GM18868 (cell line): ENCODE measurements at regions not wholly inside any gene's neighbourhood (a gene's known extent, or its start where the extent isn't known, plus 50 kb on each side); places are given as distances from the start of the nearest gene placed in this dataset.

Experiments
- ATAC-seq: cut with Tn5 transposase; IDR thresholded peaks from one replicate; pipeline ENCODE4 v1.9.1; 2021; ENCODE audit warnings: mild to moderate bottlenecking, moderate library complexity; ENCODE audit not compliant: unreplicated experiment

DNA sequence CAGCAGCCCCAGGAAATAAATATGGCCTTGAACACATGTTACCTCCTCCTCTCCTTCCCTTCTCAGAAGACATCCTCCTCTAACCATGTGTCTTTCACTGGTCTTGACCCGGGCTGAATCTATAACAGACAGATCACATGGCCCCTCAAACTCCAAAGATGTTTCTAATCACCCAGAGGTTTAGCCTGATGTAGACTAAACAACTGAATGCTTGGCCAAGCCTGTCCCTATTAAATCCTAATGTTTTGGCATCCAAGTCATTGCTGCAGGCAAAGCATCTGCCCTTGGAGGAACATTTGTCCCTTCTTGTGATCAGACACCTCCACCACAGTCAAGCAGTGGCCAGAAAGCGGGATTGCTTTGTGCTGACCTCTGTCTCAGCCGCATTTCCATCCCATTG, 65.5 kb downstream of the ANKRD60 start:
- no peak for ATAC-seq

DNA sequence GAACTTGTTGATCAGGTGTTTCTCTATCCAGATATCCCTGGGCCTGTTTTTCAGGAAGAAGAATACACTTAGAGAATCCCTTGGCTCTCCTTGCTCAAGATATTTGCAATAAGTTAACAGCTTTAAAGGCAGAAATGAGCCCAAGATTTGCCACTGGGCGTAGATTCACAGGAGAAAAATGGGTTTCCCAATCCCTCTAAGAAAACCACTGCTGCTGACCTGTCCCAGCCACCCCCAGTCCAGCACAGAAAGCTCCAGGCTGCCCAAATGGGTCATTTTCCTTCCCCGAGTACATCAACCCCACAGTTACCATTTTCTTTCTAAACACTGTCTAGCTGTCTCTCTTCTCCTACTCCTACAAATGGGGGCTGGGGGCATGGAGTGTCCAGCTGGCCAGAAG, 67.3 kb downstream of the ANKRD60 start:
- ATAC-seq: no peak

DNA sequence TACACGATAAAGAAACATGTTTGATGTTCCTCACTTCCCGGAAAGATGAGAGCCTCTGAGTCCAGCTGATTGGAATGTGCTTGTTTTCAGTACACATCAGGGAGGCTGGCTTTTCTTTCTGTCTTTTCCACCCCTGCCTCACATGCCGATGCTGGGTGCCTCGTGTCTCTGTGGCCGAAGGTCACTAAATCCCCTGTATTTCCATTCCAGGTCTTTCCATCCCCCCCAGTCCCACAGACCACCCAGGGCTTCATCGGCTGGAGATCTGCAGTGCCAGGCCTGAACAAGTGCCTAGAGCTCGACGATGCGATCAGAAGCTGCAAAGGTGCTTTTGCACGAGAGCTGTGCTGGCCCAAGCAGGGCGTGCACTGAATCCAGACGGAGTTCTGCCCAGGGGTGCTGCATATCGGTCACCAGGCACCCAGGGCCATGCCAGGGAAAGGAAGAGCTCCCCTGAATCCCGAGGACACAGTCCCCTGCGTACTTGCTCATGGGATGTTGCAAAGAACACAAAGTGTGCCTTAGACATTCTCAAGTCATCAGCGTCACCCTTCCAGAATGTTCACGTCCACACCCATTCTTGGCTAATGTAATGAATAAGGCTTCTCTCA, 67.9 kb downstream of the ANKRD60 start:
- ATAC-seq: no peak

DNA sequence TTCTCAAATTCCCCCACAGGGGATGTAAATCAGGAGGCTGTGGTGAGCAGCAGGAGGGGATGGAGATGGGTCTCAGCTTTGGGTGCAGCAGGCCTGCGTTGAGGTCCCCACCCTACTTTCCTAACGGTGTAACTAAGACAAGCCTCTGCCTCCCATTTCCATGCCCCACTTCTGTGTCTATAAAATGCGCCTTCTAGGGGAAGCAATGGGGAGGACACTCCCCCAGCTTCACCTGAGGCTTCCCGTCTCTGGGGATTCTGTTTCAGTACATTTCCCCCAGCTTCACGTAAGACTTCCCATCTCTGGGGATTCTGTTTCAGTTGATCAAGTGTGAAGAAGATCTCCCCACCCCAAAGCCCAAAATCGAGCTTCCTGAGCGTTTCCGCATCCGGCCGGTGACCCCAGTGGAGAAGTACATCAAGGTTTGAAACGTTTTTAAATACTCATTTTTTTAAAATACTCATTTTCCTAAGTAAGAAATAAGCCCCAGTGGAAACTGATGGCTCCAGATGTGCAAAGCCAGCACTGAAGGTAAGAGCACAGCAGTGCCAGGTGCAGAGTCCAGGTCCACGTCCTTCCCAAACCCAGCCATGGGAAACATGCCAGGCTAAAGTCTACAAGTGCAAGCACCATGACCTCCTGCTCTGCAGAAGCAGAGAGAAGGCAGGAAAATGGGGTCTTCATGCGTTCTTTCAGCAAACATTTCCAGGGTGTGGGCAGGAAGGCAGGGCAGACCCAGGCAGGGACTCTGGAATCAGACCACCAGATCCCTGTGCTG, 73.1 kb downstream of the ANKRD60 start:
- ATAC-seq: no peak

DNA sequence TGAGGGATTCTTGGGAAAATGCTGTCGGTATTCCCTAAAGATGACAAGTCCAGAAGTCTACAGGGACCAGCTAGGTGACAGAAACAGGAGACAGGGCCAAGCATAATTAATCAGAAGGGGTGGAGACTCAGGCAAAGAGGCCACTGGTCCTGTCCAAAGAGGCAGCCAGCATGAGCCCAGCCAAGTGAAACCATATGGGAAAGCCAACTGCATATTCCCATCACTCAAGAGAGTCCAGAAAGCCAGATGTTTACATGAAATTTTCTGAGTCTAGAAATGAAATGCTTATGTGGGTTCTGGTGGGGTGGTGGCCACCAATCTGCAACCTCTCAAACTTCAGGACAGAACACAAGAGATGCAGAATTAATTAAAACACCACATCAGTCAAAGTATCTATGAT, 74.3 kb downstream of the ANKRD60 start:
- ATAC-seq: no peak

GRCh38 chr20:58153121-58153520, 75.3 kb downstream of the ANKRD60 start:
- ATAC-seq: no peak

DNA sequence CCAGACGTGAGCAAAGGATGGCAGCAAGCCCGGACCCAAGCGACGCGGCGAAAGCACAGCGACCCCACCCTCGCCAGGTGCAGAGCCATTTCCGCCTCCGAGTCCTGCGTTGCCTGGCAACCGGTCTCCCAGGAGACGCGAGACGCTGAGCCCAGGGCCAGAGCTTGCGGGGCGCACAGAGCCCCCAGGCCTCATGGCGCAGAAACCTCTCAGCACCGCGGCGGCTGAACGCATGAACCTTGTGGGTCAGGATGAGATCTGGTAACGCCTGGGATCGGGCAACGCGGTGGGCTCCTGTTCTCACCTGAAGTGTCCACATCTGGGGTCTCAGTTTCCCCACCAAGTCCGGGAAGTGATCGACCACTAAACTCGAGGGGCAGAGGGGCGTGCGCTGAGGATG, 77.7 kb downstream of the ANKRD60 start:
- no peak for ATAC-seq

DNA sequence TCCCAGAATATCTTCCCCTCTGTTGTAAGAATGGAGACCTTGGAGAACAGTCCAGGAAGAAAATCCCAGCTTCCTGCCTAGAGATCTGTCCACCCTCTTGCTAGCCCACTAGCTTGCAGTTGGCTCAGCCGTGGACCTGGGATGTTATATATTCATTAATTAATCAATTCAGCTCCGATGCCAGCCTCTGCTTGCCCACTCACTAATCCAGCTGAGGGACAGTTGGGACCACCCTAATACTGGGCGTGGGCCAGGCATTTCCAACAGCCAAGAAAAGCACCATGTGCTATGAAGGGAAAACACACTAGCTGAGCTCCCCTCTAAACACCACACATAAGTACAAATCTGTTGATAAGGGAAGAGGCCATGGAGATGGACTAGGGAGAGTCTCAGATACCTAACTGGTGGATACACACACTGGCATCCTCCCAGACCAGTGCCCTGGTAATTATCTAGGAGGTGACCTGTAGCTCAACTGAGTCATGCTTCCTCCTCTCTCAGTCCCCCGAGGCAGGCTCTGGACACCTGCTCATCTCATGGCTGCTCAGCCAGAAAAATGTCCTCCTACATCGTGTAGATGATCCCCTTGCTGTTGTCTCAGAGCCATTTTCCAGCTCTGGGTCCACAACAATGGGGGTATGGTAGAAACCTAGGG, 78.9 kb downstream of the ANKRD60 start:
- ATAC-seq: no peak

GRCh38 chr20:58148891-58149290, 79.6 kb downstream of the ANKRD60 start:
- ATAC-seq: no peak

GRCh38 chr20:58147628-58148370, 80.7 kb downstream of the ANKRD60 start:
- no peak for ATAC-seq

DNA sequence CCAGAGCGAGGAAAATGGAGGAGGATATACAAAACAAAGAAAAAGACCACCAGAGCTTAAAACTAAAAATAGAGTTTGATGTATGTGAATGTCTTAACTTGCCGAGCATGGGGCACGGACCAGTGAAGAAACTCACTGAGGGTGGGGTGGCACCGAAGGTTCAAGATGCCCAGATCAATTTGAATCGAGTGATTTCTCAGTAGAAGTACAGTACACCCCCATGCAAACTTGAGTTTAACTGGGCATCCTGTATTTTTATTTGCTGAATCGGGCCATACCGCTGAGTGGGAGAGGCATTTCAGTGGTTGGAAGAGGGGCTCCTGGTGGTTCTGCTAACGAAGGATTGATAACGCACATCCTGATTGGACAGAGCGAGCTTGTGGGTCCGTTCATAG, 81.7 kb downstream of the ANKRD60 start:
- ATAC-seq: no peak

- no peak for ATAC-seq
Measured at GRCh38 chr20:58146081-58146745, 82.2 kb downstream of the ANKRD60 start.

GRCh38 chr20:58145506-58146080, 82.9 kb downstream of the ANKRD60 start:
- ATAC-seq: no peak

GRCh38 chr20:58144096-58144495, 84.4 kb downstream of the ANKRD60 start:
- no peak for ATAC-seq

GRCh38 chr20:58143531-58143930, 84.9 kb downstream of the ANKRD60 start:
- no peak for ATAC-seq

GRCh38 chr20:58142843-58143185, 85.6 kb downstream of the ANKRD60 start:
- no peak for ATAC-seq

- no peak for ATAC-seq
Measured at GRCh38 chr20:58141971-58142842, 86.2 kb downstream of the ANKRD60 start.

- ATAC-seq: no peak
Measured at GRCh38 chr20:58141496-58141895, 87.0 kb downstream of the ANKRD60 start.

DNA sequence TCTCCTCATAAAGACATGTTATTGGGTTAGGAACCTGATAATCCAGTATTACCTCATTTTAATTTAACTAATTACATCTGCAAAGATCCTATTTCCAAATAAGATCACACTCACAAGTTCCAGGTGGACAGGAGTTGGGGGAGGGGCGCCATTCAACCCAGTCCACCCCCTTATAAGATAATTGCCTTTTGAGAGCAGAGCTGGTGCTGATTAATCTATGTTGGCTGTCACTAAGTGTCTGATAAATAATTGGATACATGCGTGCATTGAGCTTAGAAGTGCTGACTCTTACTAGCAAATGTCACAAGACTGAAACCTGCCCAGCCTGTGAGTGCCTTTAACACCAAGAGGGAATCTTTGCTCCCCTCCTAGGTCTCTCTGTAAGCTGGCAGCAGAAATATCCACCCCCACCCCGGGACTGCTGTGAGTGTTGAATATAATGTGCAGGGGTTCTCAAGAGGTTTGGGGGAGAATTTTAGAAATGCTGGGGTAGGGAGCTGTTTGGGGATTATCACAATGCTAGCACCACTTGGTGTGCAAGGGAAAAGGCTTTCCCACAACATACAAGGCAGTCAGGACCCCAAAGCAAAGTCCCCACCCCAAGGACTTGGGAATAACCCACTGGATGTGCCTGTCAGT, 87.5 kb downstream of the ANKRD60 start:
- ATAC-seq: no peak
